HG03066 (cell line): ENCODE measurements at regions not wholly inside any gene's neighbourhood (a gene's known extent, or its start where the extent isn't known, plus 50 kb on each side); places are given as distances from the start of the nearest gene placed in this dataset.
A peak's percentile ranks its signal among the peaks of the same experiment; 100 is the strongest.
"Not testable (repeated sequence)": the region's sequence is repeated elsewhere in the genome, so short reads cannot be mapped to it uniquely, and the experiment has no call there.

Experiments
- ATAC-seq: cut with Tn5 transposase; IDR thresholded peaks from one replicate; pipeline ENCODE4 v1.9.1; 2021; ENCODE audit warnings: low read depth; ENCODE audit not compliant: unreplicated experiment

DNA sequence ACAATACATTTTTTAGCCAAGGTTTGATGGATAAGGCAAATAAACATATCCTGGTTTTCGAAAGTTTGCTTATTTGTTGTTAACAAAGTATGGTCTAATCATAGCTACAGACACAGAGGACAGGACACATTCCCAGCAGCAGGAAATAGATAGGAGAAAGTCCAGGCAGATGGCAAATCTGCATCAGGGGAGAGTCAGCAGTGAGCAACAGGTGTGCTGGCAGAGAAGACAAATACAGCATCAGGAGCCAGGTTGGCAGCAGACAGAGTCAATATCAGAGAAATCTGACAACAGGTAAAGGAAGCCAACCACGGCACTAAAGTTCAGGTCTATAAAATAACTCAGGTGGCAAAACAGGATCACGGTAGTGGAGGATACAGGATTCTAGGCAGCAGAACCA, 210.7 kb upstream of the PTBP2 start:
- ATAC-seq, result no peak

DNA sequence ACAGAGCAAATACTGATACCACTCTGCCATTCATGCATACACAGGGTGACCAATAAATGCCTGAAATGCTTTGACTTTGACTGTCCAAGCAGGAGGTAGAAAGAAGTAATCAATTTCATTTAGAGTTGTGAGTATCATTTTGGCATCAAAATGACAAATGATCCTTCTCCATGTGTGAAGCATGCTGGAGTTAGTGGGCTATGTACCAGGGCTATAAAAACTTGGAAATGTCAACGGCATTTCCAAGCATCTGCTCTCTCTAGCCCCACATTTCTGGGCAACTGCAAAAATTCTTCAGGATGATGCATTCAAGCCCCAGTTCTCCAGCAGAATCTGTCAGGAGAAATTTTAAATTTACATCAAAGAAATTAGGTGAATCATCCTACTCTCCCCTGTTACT, 208.4 kb upstream of the PTBP2 start:
- no peak for ATAC-seq

DNA sequence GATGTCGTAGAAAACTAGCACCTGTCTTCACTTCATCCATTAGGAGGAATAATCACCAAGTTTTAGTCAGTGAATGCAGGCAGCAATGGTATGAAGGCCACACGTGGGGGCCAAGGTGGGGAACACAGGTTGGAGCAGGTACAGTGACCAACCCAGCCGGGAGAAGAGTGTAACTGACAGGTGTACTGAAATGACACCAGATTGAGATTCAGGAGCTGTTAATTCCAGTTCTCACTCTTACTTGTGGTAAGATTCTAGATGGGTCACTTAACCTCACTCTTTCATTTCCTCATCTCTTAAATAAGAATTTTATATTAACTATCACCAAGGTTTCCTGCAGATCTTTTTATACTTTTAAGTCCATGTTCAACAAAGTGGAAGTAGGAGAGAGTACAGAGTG, 206.2 kb upstream of the PTBP2 start:
- peak; percentile 91 for ATAC-seq

DNA sequence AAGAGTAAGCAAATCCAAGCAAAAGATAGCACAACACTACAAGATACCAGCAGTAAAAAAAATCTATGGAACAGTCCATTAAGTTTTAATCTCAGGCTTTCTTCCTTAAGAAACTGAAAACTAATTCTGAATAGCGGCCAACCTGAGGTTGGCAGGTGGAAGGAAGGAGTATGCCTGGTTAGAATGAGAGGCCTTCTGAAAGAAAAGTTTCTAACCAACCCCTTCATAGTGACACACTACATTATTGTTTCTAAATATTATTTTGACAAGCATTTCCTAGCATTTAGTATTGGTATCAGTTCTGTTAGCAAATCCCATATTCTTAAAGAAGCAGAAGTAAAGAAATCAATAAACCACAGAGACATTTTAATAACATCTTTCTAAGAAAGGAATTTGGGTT, 205.7 kb upstream of the PTBP2 start:
- ATAC-seq, result peak; percentile 43

DNA sequence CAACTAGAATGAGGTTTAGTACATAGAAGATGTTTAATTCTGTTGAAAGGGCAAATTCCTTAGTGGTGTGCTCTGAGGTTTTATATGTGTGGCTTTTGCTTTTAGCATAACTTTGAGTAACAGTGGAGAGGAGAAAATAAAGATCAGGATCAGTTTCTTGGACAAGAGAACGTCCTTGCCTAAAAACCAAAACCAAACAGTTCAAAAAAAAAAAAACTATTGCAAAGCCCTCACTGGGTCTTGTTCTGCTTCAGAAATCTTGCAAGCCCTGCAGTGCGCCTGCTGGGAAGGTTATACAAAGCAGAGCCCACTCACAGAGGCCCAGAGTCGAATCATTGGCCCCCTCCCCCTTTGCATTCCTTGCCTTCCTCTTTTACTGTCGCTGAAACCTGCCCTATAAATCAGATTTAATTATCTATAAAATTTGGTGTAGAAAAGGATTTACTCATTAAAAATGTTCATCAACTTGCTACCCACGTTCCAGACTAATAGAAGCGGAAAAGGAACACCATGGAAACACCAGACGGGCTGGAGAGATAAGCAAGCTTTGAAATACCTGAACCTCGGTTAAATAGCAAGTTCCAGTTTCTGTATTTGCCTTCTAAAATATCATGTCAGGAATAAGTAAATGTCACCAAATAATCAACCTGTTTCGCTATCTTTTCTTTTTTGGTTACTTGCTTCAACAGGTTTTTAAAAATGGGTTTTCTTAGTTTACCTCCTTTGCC, 201.6 kb upstream of the PTBP2 start:
- no peak for ATAC-seq

GRCh38 chr1:96520579-96520947, 201.0 kb upstream of the PTBP2 start:
- no peak for ATAC-seq

- ATAC-seq, result no peak
These were observed 200.6 kb upstream of the PTBP2 start for GRCh38 chr1:96521010-96521409.

- ATAC-seq, result no peak
These were observed 199.4 kb upstream of the PTBP2 start for GRCh38 chr1:96521994-96522760.

DNA sequence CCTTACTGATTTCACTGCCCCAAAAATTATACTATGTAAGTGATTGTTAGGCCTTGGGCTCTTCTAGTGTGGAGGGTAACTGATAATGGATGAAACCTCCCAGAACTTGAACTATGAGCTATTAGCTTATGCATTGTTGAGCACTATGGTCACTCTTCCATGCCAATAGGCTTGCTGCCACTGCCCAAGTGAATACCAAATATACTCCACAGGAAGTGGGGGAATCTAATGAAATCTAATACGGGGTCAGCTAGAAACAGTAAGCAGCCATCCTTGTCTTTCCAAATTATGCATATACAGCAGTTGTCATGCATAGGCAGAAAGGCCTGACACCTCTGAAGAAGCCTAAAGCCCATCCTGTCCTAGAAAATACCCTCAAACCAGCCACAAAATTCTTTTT, 198.7 kb upstream of the PTBP2 start:
- no peak for ATAC-seq

DNA sequence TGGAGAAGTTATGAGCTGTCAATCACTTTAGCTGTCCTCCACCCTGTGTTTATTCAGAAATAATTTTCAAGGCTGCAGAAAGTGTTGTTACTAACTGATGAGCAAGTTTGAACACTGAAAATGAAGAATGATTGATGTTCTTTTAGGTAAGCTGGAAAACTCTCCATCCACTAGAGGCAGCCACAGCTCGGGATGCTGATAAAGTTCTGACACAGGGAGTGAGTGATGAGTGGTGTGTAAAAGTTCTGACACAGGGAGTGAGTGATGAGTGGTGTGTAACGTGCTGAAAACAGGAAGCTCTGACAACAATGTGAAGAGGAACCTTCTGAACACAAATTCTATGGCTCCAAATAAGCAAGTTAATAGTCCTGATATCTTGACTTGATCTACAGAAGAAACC, 197.5 kb upstream of the PTBP2 start:
- ATAC-seq, result no peak

DNA sequence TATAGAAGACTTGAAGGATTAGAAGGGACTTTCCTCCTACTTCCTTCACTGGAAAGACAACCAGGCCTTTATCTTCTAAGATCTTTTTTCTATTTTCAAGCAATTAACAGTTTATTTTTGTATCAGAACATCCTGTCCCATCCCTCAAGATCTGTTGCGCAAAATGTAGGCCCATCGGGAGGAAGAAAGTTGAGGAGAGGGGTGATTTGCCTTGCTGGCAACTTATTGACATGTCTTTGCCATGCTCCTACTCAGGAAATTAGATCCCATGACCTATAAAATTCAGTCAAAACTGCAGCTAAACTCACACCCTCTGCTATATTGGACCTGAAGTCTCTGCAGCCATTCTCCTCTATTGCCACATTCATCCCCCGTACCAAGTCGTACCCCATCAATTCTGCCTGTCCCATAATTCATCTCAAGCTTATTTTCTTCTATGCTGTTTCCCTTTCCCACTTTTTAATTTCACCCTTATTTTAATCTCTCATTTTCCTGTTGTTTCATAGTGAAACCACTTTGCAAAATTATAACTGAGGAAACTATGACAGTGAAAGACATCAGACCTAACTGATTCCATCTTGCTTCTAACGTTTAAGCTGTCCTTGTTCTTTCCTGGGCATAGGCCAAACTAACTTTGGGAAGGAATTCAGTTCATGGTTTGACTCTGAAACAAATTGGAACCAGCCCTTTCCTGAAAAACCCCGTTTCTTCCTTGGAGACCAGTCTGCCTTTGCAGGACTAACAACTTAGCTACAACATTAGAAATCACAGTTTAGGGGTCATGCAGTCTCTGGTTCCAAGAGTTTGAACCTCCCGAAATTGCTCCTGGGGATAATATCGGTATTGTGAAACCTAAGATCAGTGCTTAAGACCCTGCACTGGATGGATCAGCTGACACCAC, 195.7 kb upstream of the PTBP2 start:
- ATAC-seq, result no peak

DNA sequence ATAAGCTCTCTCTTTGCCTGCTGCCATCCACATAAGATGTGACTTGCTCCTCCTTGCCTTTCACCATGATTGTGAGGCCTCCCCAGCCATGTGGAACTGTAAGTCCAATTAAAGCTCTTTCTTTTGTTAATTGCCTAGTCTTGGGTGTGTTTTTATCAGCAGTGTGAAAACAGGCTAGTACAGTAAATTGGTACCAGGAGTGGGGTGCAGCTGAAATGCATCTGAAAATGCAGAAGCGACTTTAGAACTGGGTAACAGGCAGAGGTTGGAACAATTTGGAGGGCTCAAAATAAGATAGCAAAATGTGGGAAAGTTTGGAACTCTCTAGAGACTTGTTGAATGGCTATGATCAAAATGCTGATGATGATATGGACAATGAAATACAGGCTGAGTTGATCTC, 192.9 kb upstream of the PTBP2 start:
- not testable (repeated sequence) for ATAC-seq

- no peak for ATAC-seq
These were observed 187.8 kb upstream of the PTBP2 start for GRCh38 chr1:96533820-96534219.

DNA sequence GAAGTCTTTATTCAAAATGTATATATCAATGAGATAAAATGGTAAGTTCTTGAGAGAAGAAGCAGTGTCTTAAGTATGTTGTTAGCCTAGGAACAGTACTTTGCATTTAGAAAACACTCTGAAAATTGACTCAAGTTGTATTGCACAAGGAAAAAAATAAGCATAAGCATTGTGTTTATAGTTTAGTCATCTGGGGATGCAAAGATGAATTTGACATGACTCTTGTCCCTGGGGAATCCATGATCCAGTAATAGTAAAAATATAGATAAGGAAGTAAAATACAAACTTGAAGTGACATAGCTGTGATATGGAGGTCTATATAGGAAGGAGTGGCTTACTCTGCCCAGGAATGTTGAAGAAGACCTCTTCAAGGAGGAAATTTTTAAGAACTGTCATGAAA, 185.0 kb upstream of the PTBP2 start:
- ATAC-seq, result no peak

- ATAC-seq, result no peak
These were observed 183.4 kb upstream of the PTBP2 start for GRCh38 chr1:96538111-96538641.

- no peak for ATAC-seq
These were observed 182.7 kb upstream of the PTBP2 start for GRCh38 chr1:96538883-96539282.

GRCh38 chr1:96541491-96541890, 180.1 kb upstream of the PTBP2 start:
- ATAC-seq, result no peak

GRCh38 chr1:96544051-96544830, 177.3 kb upstream of the PTBP2 start:
- ATAC-seq, result no peak

GRCh38 chr1:96544831-96545221, 176.8 kb upstream of the PTBP2 start:
- ATAC-seq, result no peak

- ATAC-seq, result no peak
These were observed 175.5 kb upstream of the PTBP2 start for GRCh38 chr1:96545935-96546656.
